SK-N-SH (cell line): ENCODE measurements at regions not wholly inside any gene's neighbourhood (a gene's known extent, or its start where the extent isn't known, plus 50 kb on each side); places are given as distances from the start of the nearest gene placed in this dataset.

Source experiments
- CTCF ChIA-PET: fragments of 300-600, 350-600 bp; formaldehyde crosslinking; extraction: SDS; loops from one replicate; lab custom pipeline; 2021; lab: Yijun Ruan, JAX
- POLR2A ChIA-PET: fragments of 350-600 bp; sonication (Branson Sonifier 250); formaldehyde crosslinking; extraction: SDS; loops from one replicate; lab custom pipeline; 2020; ENCODE audit warnings: antibody characterized with exemption, inconsistent platforms; lab: Yijun Ruan, JAX
- DNase-seq: peaks from one replicate; pipeline ENCODE4 v3.0.0; 2012
- H2AFZ ChIP-seq: fragments of 200-600 bp; sonication (generic); 2 replicates; pipeline ENCODE4 v1.8.1; 2016; ENCODE audit warnings: antibody characterized with exemption, mild to moderate bottlenecking, low read depth
- H3F3A ChIP-seq: fragments of 200-600 bp; sonication (generic); replicated peaks from 2 replicates; pipeline ENCODE3; 2016; ENCODE audit warnings: antibody characterized with exemption, mild to moderate bottlenecking; ENCODE audit not compliant: insufficient read depth
- H3K27ac ChIP-seq, 2 experiments: fragments of 200-500 bp in 1 of 2; fragments of 200-600 bp in 1 of 2; sonication (Bioruptor generic) in 1 of 2; sonication (generic), shearing (Covaris generic) in 1 of 2; 2 replicates each; pipeline versions ENCODE4 v1.5.1 to v1.6.1; 2014 to 2016; ENCODE audit warnings: low read depth in 2 of 2, inconsistent platforms in 1 of 2, low read length in 1 of 2, mild to moderate bottlenecking in 1 of 2, mixed read lengths in 1 of 2
- H3K27me3 ChIP-seq: fragments of 200-600 bp; sonication (generic), shearing (Covaris generic); 2 replicates; pipeline ENCODE4 v1.6.1; 2016; ENCODE audit warnings: mixed run types; ENCODE audit not compliant: insufficient read depth
- H3K36me3 ChIP-seq, 2 experiments: fragments of 200-500 bp in 1 of 2; fragments of 200-600 bp in 1 of 2; sonication (Bioruptor generic) in 1 of 2; sonication (generic) in 1 of 2; replicated peaks in 1 of 2; 2 replicates each; pipeline versions ENCODE3 to v1.5.1; 2014 to 2016; ENCODE audit warnings: low read length in 1 of 2, mild to moderate bottlenecking in 1 of 2; ENCODE audit not compliant: insufficient read depth in 2 of 2, control insufficient read depth in 1 of 2
- H3K4me1 ChIP-seq, 2 experiments: fragments of 200-500 bp in 1 of 2; fragments of 200-600 bp in 1 of 2; sonication (Bioruptor generic) in 1 of 2; sonication (generic), shearing (Covaris generic) in 1 of 2; 2 replicates each; pipeline versions ENCODE4 v1.5.1 to v1.6.1; 2014 to 2016; ENCODE audit warnings: low read depth in 1 of 2, low read length in 1 of 2, mixed run types in 1 of 2; ENCODE audit not compliant: insufficient read depth in 2 of 2, control insufficient read depth in 1 of 2
- H3K4me2 ChIP-seq: fragments of 200-600 bp; sonication (generic), shearing (Covaris generic); 2 replicates; pipeline ENCODE4 v1.6.1; 2017; ENCODE audit warnings: mixed run types
- H3K4me3 ChIP-seq, 2 experiments: fragments of 200-500 bp in 1 of 2; fragments of 200-600 bp in 1 of 2; sonication (Bioruptor generic) in 1 of 2; sonication (generic), shearing (Covaris generic) in 1 of 2; 2 replicates each; pipeline versions ENCODE4 v1.5.1 to v1.8.1; 2014 to 2016; ENCODE audit warnings: low read depth in 2 of 2, inconsistent platforms in 1 of 2, low read length in 1 of 2, mild to moderate bottlenecking in 1 of 2, mixed read lengths in 1 of 2, moderate library complexity in 1 of 2
- H3K79me2 ChIP-seq: fragments of 200-600 bp; sonication (generic); 2 replicates; pipeline ENCODE4 v1.8.1; 2017; ENCODE audit warnings: mild to moderate bottlenecking; ENCODE audit not compliant: insufficient read depth
- H3K9ac ChIP-seq: fragments of 200-600 bp; sonication (generic); 2 replicates; pipeline ENCODE4 v1.6.1; 2017; ENCODE audit warnings: mixed run types
- H3K9me2 ChIP-seq: fragments of 200-600 bp; sonication (generic); 2 replicates; pipeline ENCODE4 v1.6.1; 2017; ENCODE audit warnings: mixed run types
- H3K9me3 ChIP-seq: fragments of 200-600 bp; sonication (generic); 2 replicates; pipeline ENCODE4 v1.6.1; 2017; ENCODE audit warnings: mixed run types, mild to moderate bottlenecking, moderate library complexity
- H4K20me1 ChIP-seq: fragments of 200-600 bp; sonication (generic); 2 replicates; pipeline ENCODE4 v1.6.1; 2017; ENCODE audit warnings: mild to moderate bottlenecking, mixed run types; ENCODE audit not compliant: insufficient read depth
- CHD2 ChIP-seq: fragments of 150-350 bp; IDR thresholded peaks from 2 replicates; pipeline ENCODE4 v1.6.1; 2018; ENCODE audit warnings: low read length; ENCODE audit not compliant: partially characterized antibody
- EP300 ChIP-seq, 2 experiments: IDR thresholded peaks; 2 replicates each; pipeline versions ENCODE4 v1.4.0 to v1.6.1; 2012; ENCODE audit warnings: borderline replicate concordance in 1 of 2, low read depth in 1 of 2, low read length in 1 of 2
- FOSL2 ChIP-seq: IDR thresholded peaks from 2 replicates; pipeline ENCODE4 v1.4.0; 2012; ENCODE audit warnings: low read depth, mild to moderate bottlenecking, moderate library complexity, borderline replicate concordance
- FOXM1 ChIP-seq: IDR thresholded peaks from 2 replicates; pipeline ENCODE4 v1.4.0; 2012; ENCODE audit warnings: low read depth, mild to moderate bottlenecking
- GABPA ChIP-seq: IDR thresholded peaks from 2 replicates; pipeline ENCODE4 v1.4.0; 2012; ENCODE audit warnings: low read depth, mild to moderate bottlenecking
- JUND ChIP-seq: IDR thresholded peaks from 2 replicates; pipeline ENCODE4 v1.4.0; 2012
- MAX ChIP-seq: IDR thresholded peaks from 2 replicates; pipeline ENCODE4 v1.4.0; 2012; ENCODE audit warnings: low read depth
- MEF2A ChIP-seq: IDR thresholded peaks from 2 replicates; pipeline ENCODE4 v1.4.0; 2012; ENCODE audit warnings: low read depth, borderline replicate concordance
- MXI1 ChIP-seq: IDR thresholded peaks from 2 replicates; pipeline ENCODE4 v1.6.1; 2012; ENCODE audit warnings: mild to moderate bottlenecking, low read depth, low read length, improper control_type of control experiment
- NRF1 ChIP-seq: IDR thresholded peaks from 2 replicates; pipeline ENCODE4 v1.6.1; 2012; ENCODE audit warnings: low read depth, mild to moderate bottlenecking, low read length
- PBX3 ChIP-seq: IDR thresholded peaks from 2 replicates; pipeline ENCODE4; 2012
- POLR2AphosphoS5 ChIP-seq: IDR thresholded peaks from 2 replicates; pipeline ENCODE4 v1.6.1; 2012; ENCODE audit warnings: low read depth, low read length
- RXRA ChIP-seq: IDR thresholded peaks from 2 replicates; pipeline ENCODE4 v1.4.0; 2012; ENCODE audit warnings: low read depth, mild to moderate bottlenecking, borderline replicate concordance
- TAF1 ChIP-seq: IDR thresholded peaks from 2 replicates; pipeline ENCODE4 v1.6.1; 2012; ENCODE audit warnings: low read depth, mild to moderate bottlenecking, low read length, moderate library complexity, borderline replicate concordance
- ZBTB33 ChIP-seq: IDR thresholded peaks from 2 replicates; pipeline ENCODE4 v1.4.0; 2012; ENCODE audit warnings: low read depth, borderline replicate concordance
- WGBS: methylation state at CpG from one replicate; pipeline ENCODE4 v1.1.6; 2017; ENCODE audit warnings: low lambda C conversion rate; 5-methylcytosine and 5-hydroxymethylcytosine counted together
- TF ChIP-seq, protein P1 (sequence below): IDR thresholded peaks from 2 replicates; pipeline ENCODE4 v1.6.1; 2012; ENCODE audit warnings: mild to moderate bottlenecking, low read depth, low read length, moderate library complexity
- TF ChIP-seq, protein P2 (sequence below): fragments of 200-600 bp; sonication (generic); IDR thresholded peaks from 2 replicates; pipeline ENCODE4 v1.6.1; 2017; ENCODE audit warnings: antibody characterized with exemption, mild to moderate bottlenecking, moderate library complexity

DNA sequence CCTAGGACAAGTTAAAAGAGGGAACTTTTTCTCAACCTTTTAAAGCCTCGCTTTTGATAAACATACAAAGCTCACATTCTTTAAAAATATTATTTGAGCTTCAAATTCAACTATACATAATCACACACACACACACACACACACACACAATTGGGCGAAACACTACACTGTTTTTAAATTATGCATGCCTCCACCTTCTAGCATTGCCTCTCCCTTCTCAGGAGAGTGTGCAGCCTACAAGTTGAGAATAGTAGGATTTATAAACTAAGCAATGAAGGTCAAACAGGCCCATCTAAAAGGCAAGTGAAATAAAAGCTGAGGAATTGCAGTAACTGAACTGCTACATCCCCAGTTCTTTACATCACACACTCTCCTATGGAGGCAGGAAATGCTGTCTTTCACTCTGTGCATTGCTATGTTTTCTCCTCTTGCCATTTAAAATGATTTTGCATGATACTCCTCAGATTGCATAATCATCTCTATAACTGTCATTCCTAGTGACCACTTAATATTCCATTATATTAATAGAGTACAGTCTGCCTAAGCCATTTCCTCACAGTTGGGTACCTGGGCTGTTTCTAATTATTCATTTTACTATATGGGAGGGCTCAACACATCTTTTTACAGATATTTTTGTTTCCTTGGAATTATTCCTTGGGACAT, 92.5 kb upstream of the KCNE2 start (continued):
- no peak for TF ChIP-seq MAX
- no peak for TF ChIP-seq NRF1

- Histone ChIP-seq H3K9me3 (no peaks in the 10 kb centered on the region), H3K27me3 (no peaks in the 10 kb centered on the region; the same call in 1 of the 2 replicates), H3K79me2 (no peaks in the 10 kb centered on the region), H3K9ac (no peak overlapping the region), H3K4me1 (no peaks in the 10 kb centered on the region), H3F3A (no peaks in the 10 kb centered on the region), H4K20me1 (no peaks in the 10 kb centered on the region), H3K4me3 (no peak overlapping the region), H3K9me2 (no peaks in the 10 kb centered on the region), H2AFZ (no peak overlapping the region), H3K4me2 (no peak overlapping the region), H3K27ac (no peak overlapping the region), H3K36me3 (no peaks in the 10 kb centered on the region)
- ChIA-PET CTCF (no interaction called here), POLR2A (no interaction called here)
- WGBS, result 28% methylated on average over 5 of the region's 5 CpGs
- no peak for TF ChIP-seq MEF2A
- no peak for TF ChIP-seq ZBTB33
- TF ChIP-seq, protein P1, sequence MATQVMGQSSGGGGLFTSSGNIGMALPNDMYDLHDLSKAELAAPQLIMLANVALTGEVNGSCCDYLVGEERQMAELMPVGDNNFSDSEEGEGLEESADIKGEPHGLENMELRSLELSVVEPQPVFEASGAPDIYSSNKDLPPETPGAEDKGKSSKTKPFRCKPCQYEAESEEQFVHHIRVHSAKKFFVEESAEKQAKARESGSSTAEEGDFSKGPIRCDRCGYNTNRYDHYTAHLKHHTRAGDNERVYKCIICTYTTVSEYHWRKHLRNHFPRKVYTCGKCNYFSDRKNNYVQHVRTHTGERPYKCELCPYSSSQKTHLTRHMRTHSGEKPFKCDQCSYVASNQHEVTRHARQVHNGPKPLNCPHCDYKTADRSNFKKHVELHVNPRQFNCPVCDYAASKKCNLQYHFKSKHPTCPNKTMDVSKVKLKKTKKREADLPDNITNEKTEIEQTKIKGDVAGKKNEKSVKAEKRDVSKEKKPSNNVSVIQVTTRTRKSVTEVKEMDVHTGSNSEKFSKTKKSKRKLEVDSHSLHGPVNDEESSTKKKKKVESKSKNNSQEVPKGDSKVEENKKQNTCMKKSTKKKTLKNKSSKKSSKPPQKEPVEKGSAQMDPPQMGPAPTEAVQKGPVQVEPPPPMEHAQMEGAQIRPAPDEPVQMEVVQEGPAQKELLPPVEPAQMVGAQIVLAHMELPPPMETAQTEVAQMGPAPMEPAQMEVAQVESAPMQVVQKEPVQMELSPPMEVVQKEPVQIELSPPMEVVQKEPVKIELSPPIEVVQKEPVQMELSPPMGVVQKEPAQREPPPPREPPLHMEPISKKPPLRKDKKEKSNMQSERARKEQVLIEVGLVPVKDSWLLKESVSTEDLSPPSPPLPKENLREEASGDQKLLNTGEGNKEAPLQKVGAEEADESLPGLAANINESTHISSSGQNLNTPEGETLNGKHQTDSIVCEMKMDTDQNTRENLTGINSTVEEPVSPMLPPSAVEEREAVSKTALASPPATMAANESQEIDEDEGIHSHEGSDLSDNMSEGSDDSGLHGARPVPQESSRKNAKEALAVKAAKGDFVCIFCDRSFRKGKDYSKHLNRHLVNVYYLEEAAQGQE, result no peak
- no peak for TF ChIP-seq FOSL2
- no peak for TF ChIP-seq RXRA
- TF ChIP-seq FOXM1, result no peak
- no peak for TF ChIP-seq GABPA
- no peak for TF ChIP-seq EP300 (IDR thresholded peaks at IDR 0.05; ENCODE audit: borderline replicate concordance in 1 of 2, low read depth in 1 of 2, low read length in 1 of 2)
- no peak for TF ChIP-seq MXI1
- TF ChIP-seq TAF1, result no peak
- TF ChIP-seq POLR2AphosphoS5, result no peak
- TF ChIP-seq PBX3, result no peak
- TF ChIP-seq CHD2, result no peak
- TF ChIP-seq, protein P2, sequence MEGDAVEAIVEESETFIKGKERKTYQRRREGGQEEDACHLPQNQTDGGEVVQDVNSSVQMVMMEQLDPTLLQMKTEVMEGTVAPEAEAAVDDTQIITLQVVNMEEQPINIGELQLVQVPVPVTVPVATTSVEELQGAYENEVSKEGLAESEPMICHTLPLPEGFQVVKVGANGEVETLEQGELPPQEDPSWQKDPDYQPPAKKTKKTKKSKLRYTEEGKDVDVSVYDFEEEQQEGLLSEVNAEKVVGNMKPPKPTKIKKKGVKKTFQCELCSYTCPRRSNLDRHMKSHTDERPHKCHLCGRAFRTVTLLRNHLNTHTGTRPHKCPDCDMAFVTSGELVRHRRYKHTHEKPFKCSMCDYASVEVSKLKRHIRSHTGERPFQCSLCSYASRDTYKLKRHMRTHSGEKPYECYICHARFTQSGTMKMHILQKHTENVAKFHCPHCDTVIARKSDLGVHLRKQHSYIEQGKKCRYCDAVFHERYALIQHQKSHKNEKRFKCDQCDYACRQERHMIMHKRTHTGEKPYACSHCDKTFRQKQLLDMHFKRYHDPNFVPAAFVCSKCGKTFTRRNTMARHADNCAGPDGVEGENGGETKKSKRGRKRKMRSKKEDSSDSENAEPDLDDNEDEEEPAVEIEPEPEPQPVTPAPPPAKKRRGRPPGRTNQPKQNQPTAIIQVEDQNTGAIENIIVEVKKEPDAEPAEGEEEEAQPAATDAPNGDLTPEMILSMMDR, result no peak
- no peak for TF ChIP-seq JUND
- DNase-seq, result no peak
Measured at GRCh38 chr21:34272321-34272720, 91.5 kb upstream of the KCNE2 start.
